NCI-H187 treated with DMSO at 0.1 percent for 48 hours (cell line): ENCODE measurements at regions not wholly inside any gene's neighbourhood (a gene's known extent, or its start where the extent isn't known, plus 50 kb on each side); places are given as distances from the start of the nearest gene placed in this dataset.
A peak's percentile ranks its signal among the peaks of the same experiment; 100 is the strongest.
"Not testable (repeated sequence)": the region's sequence is repeated elsewhere in the genome, so short reads cannot be mapped to it uniquely, and the experiment has no call there.

ENCODE experiments used
- DNase-seq: peaks from one replicate; lab custom pipeline; 2025; lab: John Stamatoyannopoulos, UW

- DNase-seq, result no peak
Measured at GRCh38 chr5:9852671-9853070, 222.5 kb upstream of the TAS2R1 start.

GRCh38 chr5:9851458-9851857 lies 221.3 kb upstream of the TAS2R1 start:
- DNase-seq, result no peak

GRCh38 chr5:9850456-9850855 lies 220.3 kb upstream of the TAS2R1 start:
- no peak for DNase-seq

GRCh38 chr5:9847631-9848030 lies 217.5 kb upstream of the TAS2R1 start:
- DNase-seq, result no peak

GRCh38 chr5:9845185-9845584 lies 215.0 kb upstream of the TAS2R1 start:
- DNase-seq, result no peak

GRCh38 chr5:9841516-9842170 lies 211.5 kb upstream of the TAS2R1 start:
- no peak for DNase-seq

GRCh38 chr5:9838916-9839315 lies 208.8 kb upstream of the TAS2R1 start:
- DNase-seq, result peak; percentile 82

GRCh38 chr5:9834871-9835770 lies 205.0 kb upstream of the TAS2R1 start:
- no peak for DNase-seq

- no peak for DNase-seq
Measured at GRCh38 chr5:9833871-9834270, 203.7 kb upstream of the TAS2R1 start.

GRCh38 chr5:9832921-9833320 lies 202.8 kb upstream of the TAS2R1 start:
- DNase-seq, result no peak

GRCh38 chr5:9831823-9832222 lies 201.7 kb upstream of the TAS2R1 start:
- DNase-seq, result no peak

GRCh38 chr5:9830184-9830583 lies 200.0 kb upstream of the TAS2R1 start:
- DNase-seq, result no peak

GRCh38 chr5:9829621-9830020 lies 199.5 kb upstream of the TAS2R1 start:
- no peak for DNase-seq

- DNase-seq, result no peak
Measured at GRCh38 chr5:9820691-9821449, 190.7 kb upstream of the TAS2R1 start.

GRCh38 chr5:9818340-9818845 lies 188.2 kb upstream of the TAS2R1 start:
- no peak for DNase-seq

GRCh38 chr5:9817819-9818218 lies 187.7 kb upstream of the TAS2R1 start:
- no peak for DNase-seq

- no peak for DNase-seq
Measured at GRCh38 chr5:9815051-9815450, 184.9 kb upstream of the TAS2R1 start.

- no peak for DNase-seq
Measured at GRCh38 chr5:9813305-9813704, 183.2 kb upstream of the TAS2R1 start.

GRCh38 chr5:9807366-9807765 lies 177.2 kb upstream of the TAS2R1 start:
- not testable (repeated sequence) for DNase-seq

- DNase-seq, result no peak
Measured at GRCh38 chr5:9801908-9802307, 171.8 kb upstream of the TAS2R1 start.

GRCh38 chr5:9799606-9800005 lies 169.5 kb upstream of the TAS2R1 start:
- no peak for DNase-seq

GRCh38 chr5:9790276-9790675 lies 160.1 kb upstream of the TAS2R1 start:
- no peak for DNase-seq

- no peak for DNase-seq
Measured at GRCh38 chr5:9789777-9790176, 159.6 kb upstream of the TAS2R1 start.
